ENCODE measurements at regions not wholly inside any gene's neighbourhood (a gene's known extent, or its start where the extent isn't known, plus 50 kb on each side); places are given as distances from the start of the nearest gene placed in this dataset.

- DNase-seq (ENCODE audit: low read depth, low spot score) (no peak), FAIRE-seq (no peak)
- Histone ChIP-seq H3K4me1 (ENCODE audit: control insufficient read depth, extremely low read depth, insufficient read depth, low read length) (no peaks in the 10 kb centered on the region), H3K4me2 (ENCODE audit: control insufficient read depth, extremely low read depth, insufficient read depth, low read depth, low read length) (no peak overlapping the region), H3K79me2 (ENCODE audit: control insufficient read depth, insufficient read depth, low read length) (no peaks in the 10 kb centered on the region), H3K4me3 (ENCODE audit: control insufficient read depth in 2 of 3, extremely low read depth in 1 of 3, insufficient read depth in 2 of 3, low read depth in 1 of 3, low read length in 3 of 3) (no peak overlapping the region), H3K9ac (ENCODE audit: control insufficient read depth, extremely low read depth, insufficient read depth, low read length) (no peak overlapping the region), H3K9me3 (ENCODE audit: control insufficient read depth, low read depth, low read length) (no peaks in the 10 kb centered on the region), H2AFZ (ENCODE audit: control insufficient read depth, low read length) (no peak overlapping the region), H3K36me3 (ENCODE audit: control insufficient read depth in 2 of 2, extremely low read depth in 1 of 2, insufficient read depth in 2 of 2, low read length in 2 of 2) (no peaks in the 10 kb centered on the region), H3K9me1 (ENCODE audit: control insufficient read depth, extremely low read depth, insufficient read depth, low read length) (no peaks in the 10 kb centered on the region), H3K27me3 (ENCODE audit: control insufficient read depth, extremely low read depth, insufficient read depth, low read length) (no peaks in the 10 kb centered on the region), H3K27ac (ENCODE audit: control insufficient read depth, insufficient read depth, low read length) (no peak overlapping the region), H4K20me1 (ENCODE audit: control insufficient read depth, extremely low read depth, insufficient read depth, low read length) (no peaks in the 10 kb centered on the region)
- dilution Hi-C loops (cut with MboI; ENCODE audit: extremely low pct_ligation_motif_present, low sequenced_read_pairs): no loop called here
- TF ChIP-seq CTCF (optimal IDR thresholded peaks at IDR 0.05 in 1 of 3, IDR thresholded peaks at IDR 0.05 in 1 of 3, conservative IDR thresholded peaks at IDR 0.05 in 1 of 3; ENCODE audit: extremely low read depth in 1 of 3, insufficient read depth in 2 of 3, low read length in 3 of 3) (no peak), EZH2 (IDR thresholded peaks at IDR 0.05; ENCODE audit: low read length) (no peak)
Observed at GRCh38 chr2:116153729-116154128, 1660.8 kb upstream of the DDX18 start.

- TF ChIP-seq EZH2 (IDR thresholded peaks at IDR 0.05; ENCODE audit: low read length) (no peak), CTCF (optimal IDR thresholded peaks at IDR 0.05 in 1 of 3, IDR thresholded peaks at IDR 0.05 in 1 of 3, conservative IDR thresholded peaks at IDR 0.05 in 1 of 3; ENCODE audit: extremely low read depth in 1 of 3, insufficient read depth in 2 of 3, low read length in 3 of 3) (no peak)
- no peak overlapping the region for H2AFZ ChIP-seq (ENCODE audit: control insufficient read depth, low read length)
- no peaks in the 10 kb centered on the region for H3K36me3 ChIP-seq (ENCODE audit: control insufficient read depth in 2 of 2, extremely low read depth in 1 of 2, insufficient read depth in 2 of 2, low read length in 2 of 2)
- H3K4me1 ChIP-seq (ENCODE audit: control insufficient read depth, extremely low read depth, insufficient read depth, low read length): no peaks in the 10 kb centered on the region
- dilution Hi-C loops (cut with MboI; ENCODE audit: extremely low pct_ligation_motif_present, low sequenced_read_pairs): no loop called here
- H3K4me2 ChIP-seq (ENCODE audit: control insufficient read depth, extremely low read depth, insufficient read depth, low read depth, low read length): no peak overlapping the region
- H3K79me2 ChIP-seq (ENCODE audit: control insufficient read depth, insufficient read depth, low read length): no peaks in the 10 kb centered on the region
- no peaks in the 10 kb centered on the region for H3K9me1 ChIP-seq (ENCODE audit: control insufficient read depth, extremely low read depth, insufficient read depth, low read length)
- H3K27me3 ChIP-seq (ENCODE audit: control insufficient read depth, extremely low read depth, insufficient read depth, low read length): no peaks in the 10 kb centered on the region
- H3K27ac ChIP-seq (ENCODE audit: control insufficient read depth, insufficient read depth, low read length): no peak overlapping the region
- FAIRE-seq (no peak), DNase-seq (ENCODE audit: low read depth, low spot score) (no peak)
- no peak overlapping the region for H3K9ac ChIP-seq (ENCODE audit: control insufficient read depth, extremely low read depth, insufficient read depth, low read length)
- peaks cover 2% of the 10 kb centered on the region for H3K9me3 ChIP-seq (ENCODE audit: control insufficient read depth, low read depth, low read length)
- no peak overlapping the region for H3K4me3 ChIP-seq (ENCODE audit: control insufficient read depth in 2 of 3, extremely low read depth in 1 of 3, insufficient read depth in 2 of 3, low read depth in 1 of 3, low read length in 3 of 3)
- H4K20me1 ChIP-seq (ENCODE audit: control insufficient read depth, extremely low read depth, insufficient read depth, low read length): no peaks in the 10 kb centered on the region
Observed at GRCh38 chr2:116160657-116161056, 1653.8 kb upstream of the DDX18 start.
